ELF-1 (cell line): ENCODE measurements at regions not wholly inside any gene's neighbourhood (a gene's known extent, or its start where the extent isn't known, plus 50 kb on each side); places are given as distances from the start of the nearest gene placed in this dataset.
"Not testable (repeated sequence)": the region's sequence is repeated elsewhere in the genome, so short reads cannot be mapped to it uniquely, and the experiment has no call there.

Experiments used
- DNase-seq: peaks from one replicate; pipeline ENCODE4 v3.0.0-alpha.2; 2016; ENCODE audit warnings: low read depth, low spot score

DNA sequence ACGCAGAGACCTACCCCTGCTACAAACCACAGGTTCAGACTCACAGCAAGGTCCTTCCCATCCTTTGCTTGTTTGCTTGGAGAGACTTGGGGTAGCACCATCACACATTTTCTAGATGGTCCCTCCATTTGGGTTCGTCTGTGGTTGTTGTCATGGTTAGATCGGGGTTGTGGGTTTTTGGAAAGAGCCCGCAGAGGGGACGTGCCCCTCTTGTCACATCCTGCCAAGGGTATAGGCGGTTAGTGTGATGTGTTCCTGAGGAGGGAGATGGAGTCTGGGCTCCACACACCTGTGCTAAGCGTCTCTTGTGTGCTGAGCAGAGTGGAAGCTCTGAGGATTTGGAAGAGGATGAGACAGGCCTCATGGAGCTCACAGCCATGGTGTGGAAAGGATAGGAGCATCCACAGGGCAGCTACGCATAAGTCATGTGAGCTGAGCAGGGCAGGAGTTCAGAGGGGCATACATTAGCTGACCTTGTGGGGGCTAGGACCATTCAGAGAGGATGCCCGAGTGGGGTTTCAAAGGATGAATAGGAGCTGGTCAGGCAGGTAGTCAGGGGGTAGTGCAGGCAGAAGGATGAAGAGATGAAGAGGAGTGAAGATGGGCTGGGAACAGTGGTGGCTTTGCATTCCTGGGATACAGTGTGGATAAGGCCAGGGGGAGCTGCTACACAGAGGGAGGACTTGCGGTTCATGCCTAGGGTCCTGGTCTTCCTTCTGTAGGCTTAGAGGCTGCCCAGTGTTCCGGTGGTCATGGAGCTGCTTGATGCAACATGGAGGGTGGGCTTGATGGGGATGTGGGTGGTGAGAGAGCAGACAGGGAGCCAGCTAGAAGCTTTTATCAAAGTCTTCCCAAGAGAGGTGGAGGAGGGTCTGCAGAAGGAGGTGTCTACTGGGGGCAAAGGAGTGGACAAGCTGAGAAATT, 62.9 kb downstream of the ACKR3 start:
- DNase-seq: no peak

DNA sequence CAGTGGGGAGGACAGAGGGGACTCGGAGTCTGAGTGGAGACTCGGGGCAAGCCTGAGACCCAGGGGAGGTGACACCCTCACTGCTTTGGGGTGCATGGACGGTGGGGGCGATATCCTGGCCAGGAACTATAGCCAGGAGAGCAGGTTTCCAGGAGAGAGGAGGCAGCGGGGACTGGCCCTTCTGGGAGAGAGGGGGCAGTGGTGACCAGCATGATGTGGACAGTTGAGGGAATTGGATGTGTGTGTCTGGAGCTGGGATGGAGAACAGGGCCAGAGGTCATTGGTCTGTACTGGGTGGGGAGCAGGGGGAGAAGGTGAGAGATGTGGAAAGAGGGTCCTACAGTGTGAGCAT, 63.6 kb downstream of the ACKR3 start:
- DNase-seq: no peak

DNA sequence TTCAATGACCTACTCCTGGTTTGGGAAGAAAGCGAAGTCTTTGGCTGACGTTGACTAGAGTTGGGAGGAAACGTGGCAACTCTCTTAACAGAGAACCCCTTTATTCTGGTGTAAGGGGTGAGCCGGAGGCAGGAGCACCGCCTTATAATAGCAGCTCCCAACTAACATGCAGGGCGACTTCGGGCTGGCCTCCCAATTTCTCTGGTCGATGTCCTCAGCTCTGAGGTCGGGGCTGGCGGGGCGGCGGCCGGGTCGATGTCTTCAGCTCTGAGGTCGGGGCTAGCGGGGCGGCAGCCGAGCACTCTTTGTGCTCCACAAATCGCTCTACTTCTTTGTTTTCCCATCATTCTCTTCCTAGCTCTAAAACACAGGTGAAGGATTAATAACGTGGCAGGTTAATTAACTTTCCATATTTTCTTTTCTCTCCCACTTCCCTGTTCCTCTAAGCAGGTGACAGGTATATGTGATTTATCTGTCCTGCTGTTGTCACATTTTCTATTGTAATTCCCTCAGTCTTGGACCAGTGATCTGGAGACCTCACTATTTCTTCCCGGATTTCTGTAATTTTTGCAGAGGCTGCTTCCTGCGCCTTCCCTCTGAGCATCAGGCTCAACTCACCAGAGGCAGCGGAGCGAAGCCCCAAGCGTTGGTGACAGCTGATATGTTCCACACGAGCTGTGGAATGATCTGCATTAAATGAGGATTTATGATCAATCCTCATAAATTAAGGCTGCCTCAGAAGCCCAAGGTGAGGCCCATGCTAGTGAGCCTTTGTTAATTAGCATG, 64.3 kb downstream of the ACKR3 start:
- DNase-seq: no peak

DNA sequence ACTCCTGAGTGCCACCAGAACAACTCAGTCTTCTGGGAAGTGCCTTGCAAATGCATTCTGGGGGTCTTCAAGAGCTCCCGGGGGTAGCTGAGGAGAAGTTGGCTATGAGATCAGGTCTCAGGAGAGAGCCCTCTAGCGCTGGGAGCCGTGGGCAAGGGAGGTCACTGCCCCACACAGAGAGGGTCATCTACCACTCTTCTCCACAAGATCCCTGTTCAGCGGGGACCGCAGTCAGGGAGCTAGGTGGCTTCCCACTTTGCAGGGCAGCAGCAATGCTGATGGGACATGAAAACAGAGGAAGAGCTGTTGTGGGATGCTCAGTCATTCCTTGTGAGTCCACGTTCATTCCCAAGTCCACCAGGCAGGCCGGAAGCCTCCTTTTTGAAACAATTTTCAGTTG, 66.6 kb downstream of the ACKR3 start:
- DNase-seq: no peak

DNA sequence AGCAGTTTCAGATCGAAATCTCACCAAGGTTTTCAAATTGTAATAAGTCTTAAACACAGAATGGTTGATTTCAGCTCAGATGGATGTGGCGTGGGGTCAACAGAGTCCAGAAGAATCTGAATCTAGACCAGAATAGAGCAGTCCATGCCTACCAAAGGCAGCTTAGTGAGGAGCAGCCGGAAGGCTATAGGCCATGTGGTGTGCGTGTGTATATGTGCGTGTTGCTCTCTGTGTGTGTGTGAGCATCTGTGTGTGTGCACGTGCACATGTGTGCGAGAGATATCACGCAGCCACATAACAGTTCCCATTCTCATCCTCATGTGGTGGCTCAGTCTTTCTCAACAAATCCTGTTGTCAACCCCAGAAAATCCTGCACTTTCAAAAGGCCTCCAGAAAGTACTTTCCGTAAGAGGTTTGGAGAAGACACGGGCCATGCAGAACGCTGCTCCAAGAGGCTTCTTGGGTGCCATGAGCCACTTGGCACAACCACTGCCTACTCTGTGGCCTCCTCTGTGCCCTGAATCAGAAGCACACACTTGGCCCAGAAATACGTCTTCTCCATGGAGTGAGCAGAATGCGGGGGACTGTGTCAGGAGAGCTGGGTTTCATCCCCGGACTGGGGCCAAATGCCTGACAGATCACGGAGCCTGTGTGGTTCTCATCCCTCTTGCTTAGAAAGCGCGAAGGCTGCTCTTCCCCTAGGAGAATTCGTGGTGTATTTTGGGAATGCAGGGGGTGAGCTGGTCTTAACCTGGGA, 67.3 kb downstream of the ACKR3 start:
- no peak for DNase-seq

DNA sequence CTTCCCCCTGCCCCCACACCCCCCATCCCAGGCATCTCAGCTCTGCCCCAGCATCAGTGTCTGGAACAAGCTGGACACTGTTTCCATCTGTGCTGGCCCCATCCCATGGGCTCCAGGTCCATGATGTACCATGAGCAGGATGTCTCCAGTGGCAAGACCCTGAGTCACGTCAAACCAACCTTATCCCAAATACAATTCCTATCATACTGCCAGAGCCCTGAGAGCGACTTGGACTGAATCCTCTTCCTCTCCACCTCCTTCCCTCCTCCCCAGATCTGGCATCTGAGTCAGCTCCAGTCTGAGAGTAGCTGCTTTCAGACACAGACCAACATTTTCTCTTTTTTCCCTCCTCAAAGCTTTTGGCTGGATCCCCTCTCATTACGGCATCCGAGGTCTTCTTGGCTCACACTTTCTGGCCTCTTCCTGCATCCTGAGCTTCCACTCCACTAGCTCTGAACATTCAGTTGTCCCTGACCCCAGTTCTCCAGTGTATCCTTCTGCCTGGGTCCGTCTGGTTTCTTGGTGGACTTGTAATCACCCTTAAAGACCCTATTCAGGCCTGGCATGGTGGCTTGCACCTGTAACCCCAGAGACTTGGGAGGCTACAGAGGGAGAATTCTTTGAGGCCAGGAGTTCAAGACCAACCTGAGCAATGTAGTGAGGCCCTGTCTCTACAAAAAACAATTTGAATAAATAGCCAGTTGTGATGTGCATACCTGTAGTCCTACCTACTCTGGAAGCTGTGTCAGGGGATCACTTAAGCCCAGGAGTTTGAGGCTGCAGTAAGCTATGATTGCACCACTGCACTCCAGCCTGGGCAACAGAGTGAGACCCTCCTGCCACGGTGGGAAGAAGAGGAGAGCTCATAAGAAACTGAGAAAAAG, 68.3 kb downstream of the ACKR3 start:
- DNase-seq: no peak

DNA sequence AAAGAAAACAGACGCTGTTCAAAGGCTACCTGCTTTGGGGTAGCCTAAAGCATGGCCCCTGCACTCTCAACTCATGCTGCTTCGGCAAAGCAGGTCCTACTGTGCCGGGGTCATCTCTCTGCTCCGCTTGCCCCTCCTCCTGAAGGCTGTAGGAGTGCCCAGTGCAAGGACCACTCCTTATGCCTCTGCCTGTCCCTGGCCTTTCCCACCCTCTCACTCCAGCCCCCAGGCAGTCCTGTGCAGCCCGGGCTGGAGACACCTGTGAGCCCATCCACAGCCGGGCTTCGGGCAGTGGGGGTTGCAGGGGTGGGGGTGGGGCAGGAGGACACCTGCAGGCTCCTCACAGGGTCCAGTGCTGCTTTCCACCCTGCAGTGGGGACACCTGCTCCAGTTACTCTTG, 69.1 kb downstream of the ACKR3 start:
- peak; percentile 39 for DNase-seq

DNA sequence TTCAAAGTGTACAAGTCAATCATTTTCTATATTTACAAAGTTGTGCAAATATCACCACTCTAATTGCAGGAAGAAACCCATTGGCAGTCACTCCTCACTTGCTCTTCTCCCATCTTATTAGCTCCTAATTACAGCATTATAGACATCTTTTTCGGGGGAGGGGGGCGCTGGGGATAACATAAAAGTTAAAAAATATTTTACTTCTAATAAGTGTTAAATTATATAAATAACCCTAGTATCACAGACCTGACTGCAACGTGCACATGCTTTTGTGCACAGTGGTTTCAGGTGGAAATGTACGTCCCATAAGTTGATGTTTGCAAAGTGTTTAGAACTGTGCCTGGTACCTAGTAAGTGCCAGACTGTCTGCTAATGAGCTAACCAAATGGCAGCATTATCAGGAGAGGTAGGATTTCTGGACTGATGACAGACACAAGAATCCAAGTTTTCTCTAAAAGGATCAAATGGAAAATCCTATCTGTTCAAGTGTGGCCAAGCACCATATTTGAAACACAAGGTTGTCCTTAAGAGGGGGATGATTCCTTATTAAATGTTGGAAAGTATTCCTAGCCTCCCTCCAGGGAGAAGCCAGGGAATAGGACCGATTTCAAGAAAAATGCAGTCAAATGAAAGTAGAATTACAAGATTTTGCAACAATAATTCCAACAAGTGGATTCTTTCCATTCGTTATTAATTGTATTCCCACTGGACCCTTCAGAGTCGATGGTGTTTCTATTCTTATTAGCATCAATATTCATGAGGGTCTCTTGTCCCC, 70.0 kb downstream of the ACKR3 start:
- no peak for DNase-seq

DNA sequence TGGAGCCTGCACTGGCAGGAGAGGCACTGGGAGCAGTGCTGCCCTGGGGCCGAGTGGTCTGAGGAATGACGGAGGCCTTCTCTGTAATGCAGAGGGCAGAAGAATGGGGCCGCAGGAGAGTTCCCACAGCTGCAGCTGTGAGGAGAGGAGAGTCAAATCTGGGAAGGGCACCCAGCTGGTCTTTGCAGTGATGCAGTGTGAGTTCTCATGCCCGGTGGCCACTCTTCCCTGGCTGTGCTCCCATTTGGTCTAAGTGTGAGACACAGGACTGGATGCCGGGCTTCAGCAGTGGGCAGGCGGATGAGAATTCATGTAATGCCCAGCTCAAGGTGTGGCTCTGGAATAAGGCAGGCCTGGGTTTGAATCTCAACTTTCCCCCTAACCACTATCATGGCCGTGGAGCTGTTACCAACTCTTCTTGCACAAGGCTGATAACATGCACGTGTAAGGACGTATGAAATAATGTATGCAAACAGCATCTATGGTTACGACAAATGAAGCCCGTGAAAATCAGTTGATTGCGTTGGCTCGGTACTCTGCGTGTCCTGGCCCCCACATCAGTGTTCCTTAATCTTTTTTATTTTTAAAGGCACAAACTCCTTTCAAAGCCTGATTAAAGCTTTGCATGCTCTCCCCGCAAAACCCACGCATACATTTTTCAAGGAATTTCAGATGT, 71.6 kb downstream of the ACKR3 start:
- peak; percentile 36 for DNase-seq

DNA sequence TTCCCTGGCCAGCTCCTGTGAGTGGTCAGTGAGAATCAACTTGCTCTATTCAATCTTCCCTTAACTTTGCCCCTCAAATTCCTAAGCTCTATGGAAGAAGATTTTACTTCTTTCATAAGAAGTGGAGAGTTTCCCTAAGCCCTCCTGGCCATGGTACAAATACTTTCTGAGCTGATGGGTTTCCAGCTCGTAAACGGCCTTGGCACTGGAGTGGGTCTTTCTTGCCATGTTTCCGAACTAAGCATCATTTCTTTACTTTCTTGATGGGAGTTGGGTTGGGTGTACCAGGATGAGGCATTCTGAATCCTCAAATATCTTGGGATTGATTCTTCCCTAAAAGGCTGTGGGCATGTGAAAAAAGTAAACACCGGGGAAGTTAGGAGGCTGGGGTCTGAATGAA, 72.5 kb downstream of the ACKR3 start:
- DNase-seq: no peak

DNA sequence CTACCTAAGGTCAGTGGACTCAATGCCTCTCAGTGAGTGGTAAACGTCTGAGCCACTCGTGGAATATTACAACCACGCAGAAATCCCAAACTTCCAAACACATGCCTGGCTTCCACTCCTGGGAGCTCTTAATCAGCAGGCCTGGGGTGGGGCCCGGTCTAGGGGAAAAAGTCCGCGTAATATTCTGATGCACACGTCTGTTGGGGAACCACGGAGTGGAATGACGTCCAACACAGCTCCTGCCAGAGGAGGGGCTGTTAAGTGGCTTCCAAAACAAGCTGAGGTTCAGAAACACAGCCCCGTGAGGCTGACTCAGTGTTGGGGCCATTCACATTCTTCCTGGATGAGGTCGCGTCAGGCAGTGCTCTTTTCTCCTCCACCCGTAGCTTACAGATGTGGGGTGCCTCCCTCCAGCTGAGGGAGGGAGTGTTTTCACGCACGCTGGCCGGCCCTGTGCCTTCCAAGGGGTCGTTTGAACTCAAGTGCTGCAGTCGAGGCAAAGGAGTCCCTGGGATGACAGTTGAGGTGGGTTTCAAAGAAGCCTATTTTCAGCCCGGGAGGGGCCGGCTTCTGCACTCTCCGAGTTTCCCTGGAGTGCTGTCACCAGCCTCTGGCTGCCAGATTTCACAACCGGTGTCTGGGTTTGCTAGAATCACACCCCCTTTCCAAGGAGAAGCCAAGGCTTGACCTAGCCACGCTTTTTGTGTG, 73.1 kb downstream of the ACKR3 start:
- peak; percentile 72 for DNase-seq

DNA sequence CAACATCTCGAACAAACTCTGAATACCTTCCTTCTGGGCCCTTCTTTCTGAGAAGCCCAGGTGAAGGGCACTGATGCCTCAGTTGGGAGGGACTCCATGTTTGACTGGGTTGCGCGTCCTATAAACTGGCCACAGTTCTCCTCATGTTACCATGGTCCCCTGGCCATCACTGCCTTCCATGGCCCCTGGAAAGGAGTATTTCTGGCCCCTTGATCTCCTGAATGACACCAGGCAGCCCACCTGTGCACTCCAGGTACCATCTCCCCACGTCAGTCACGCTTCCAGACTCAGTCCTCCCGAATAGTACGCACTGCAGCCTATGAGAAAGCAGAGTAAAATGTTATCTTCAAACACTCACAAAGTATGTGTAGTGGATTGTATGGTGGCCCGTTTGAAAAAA, 73.9 kb downstream of the ACKR3 start:
- no peak for DNase-seq

DNA sequence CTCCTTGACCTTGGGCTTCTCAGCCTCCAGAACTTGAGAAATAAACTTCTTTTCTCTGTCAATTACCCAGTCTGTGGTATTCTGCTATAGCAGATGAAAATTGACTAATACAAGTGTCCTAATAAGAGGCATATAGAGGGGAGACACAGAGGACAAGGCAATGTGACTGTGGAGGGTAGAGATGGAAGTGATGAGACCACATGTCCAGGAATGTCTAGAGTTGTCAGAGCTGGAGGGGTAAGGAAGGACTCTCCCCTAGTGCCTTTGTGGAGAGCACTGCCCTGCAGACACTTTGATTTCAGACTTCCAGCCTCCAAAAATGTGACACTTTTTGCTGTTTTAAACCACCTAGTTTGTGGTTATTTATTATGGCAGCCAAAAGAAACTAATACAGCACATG, 74.4 kb downstream of the ACKR3 start:
- no peak for DNase-seq

DNA sequence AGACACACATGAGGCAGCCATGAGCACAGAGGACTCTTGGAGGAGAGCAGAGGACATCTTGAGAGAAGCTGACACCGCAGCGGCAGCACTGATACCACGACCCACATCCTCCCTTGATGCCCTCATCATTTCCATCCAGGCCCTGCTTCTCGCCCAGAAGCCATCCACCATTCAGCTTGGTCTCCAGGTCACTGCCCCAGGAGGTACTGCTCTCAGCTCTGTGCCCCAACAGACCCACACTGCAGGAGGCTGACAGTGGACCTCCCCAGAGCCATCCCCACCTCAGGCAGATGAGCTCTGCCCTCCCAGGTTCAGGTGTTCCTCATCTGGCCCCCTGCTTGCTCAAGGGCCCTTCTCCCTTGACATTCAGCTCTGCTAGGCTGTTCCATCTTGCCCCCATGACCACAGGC, 74.9 kb downstream of the ACKR3 start:
- no peak for DNase-seq

DNA sequence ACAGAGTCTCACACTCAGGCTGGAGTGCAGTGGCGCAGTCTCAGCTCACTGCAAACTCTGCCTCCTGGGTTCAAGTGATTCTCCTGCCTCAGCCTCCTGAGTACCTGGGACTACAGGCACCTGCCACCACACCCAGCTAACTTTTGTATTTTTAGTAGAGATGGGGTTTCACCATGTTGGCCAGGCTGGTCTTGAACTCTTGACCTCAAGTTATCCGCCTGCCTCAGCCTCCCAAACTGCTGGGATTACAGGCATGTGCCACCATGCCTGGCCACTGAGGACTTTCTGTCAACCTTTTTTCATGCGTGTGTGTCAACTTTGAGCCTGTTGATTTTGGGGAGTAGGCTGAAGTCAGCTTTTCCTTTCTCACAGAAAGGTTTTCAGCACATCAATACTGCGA, 75.5 kb downstream of the ACKR3 start:
- not testable (repeated sequence) for DNase-seq

DNA sequence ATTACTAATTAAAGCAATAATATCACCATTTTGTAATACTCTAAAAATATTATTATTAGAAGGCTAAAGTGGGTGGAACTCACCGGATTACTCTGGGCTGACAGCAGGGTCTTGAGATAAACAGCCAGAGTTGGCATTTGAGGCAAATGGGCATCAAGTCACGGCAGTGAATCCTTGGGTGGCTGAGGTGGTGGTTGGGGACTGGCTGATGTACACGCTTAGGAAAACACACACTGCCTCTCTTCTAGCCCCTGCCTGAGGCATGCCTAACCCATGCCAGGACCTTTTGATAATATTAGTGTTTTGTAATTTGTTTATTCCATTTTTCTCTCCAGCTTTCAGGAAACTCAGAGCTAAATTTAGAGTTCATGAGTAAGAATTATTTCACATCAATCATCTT, 76.8 kb downstream of the ACKR3 start:
- no peak for DNase-seq

DNA sequence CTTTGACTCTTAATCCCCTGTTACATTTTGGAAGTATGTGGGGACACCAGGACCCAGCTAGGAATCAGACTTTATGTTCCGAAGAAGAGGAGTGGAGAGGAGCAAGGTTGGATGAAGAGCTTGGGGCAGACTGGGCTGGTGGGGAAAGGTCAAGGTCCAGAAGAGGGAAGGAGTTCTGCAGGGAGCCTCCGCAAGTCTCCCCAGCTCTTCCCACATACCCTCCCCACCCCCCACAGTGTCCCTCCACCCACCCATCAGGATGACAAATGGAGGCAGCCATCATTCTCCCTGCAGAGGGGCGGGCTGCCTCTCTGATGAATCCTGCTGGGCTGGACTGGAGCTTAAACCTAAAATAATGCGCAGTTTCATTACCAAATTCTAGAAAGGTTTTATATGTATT, 77.2 kb downstream of the ACKR3 start:
- no peak for DNase-seq

DNA sequence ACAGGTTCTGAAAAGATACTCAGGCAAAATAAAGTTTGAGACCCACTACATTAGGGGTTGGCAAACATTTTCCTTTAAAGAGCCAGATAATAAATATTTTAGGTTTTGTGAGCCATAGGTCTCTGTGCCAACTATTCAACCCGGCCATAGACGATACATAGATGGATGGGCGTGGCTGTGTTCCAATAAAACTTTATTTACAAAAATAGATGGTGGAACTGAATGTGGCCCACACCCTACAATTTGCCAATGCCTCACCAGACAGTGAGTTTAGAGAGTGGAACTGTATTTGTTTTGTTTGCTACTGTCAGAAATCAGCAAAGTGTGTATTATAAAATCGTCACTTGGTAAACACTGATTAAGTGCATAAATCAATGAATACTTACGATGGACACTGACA, 78.0 kb downstream of the ACKR3 start:
- DNase-seq: no peak

DNA sequence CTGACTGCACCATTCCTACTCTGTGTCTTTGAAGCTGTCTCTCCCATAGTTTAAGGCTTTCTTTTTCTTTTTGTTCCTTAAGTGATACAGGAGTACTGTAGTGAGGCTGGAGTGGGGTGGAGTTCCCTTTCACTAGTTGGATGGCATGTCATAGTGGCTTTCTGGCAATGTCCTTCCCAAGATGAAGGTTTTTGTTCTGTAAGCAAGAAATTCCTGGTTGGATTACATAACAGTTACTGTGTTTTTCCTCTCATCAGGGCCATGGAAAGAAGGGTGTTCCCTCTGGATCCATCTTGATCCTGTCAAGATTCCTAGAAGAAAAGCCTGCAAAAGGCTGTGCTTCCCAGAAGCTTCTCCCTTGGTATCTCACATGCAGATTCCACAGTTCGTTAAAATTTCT, 84.2 kb downstream of the ACKR3 start:
- no peak for DNase-seq
